GM23248 (cell line): ENCODE measurements at regions not wholly inside any gene's neighbourhood (a gene's known extent, or its start where the extent isn't known, plus 50 kb on each side); places are given as distances from the start of the nearest gene placed in this dataset.

Experiments
- EZH2 ChIP-seq: fragments of 200-600 bp; sonication (generic); IDR thresholded peaks from 2 replicates; pipeline ENCODE4 v1.6.1; 2018; ENCODE audit warnings: antibody characterized with exemption, mild to moderate bottlenecking; ENCODE audit not compliant: insufficient read depth, poor library complexity, severe bottlenecking
- EZH2phosphoT487 ChIP-seq: fragments of 200-600 bp; sonication (generic); IDR thresholded peaks from 2 replicates; pipeline ENCODE4 v1.6.1; 2018; ENCODE audit warnings: antibody characterized with exemption, moderate library complexity, mild to moderate bottlenecking, low read depth; ENCODE audit not compliant: insufficient read depth

DNA sequence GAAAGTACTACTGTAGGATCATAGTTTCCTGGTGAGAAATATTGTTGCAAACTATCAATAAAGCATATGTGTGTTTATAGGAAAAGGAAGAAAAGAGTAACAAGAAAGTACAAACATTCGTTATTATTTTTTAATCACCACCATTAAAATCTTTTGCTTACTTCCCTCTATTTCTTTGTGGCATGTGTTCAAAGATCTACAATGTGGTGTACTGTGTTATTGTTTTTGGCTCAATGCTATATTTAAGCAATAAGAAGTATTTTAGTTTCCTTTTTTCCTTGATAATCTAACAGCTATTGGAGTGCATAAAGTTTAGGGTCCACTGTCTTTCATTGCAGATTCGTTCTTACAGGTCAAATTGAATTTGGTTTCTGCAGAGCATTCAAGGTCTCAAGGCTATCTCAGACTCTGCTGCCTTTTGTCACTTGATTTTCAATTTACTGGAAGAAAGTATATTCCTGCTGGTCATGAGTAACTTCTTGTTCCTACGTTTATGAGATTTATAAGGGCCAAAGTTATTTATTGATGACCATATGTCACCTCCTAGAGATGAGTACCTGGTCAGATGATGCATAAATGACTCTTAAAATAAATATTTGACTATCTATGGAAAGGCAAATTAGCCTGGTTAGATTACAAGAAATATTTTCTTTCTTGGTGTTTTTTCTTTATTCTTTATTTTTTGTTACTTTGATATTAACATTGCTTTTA is 323.0 kb downstream of the TMEM167A start:
- TF ChIP-seq EZH2phosphoT487 (no peak), EZH2 (no peak)
